Urinary bladder (tissue), 3 donors: ENCODE measurements at regions not wholly inside any gene's neighbourhood (a gene's known extent, or its start where the extent isn't known, plus 50 kb on each side); places are given as distances from the start of the nearest gene placed in this dataset.

Source experiments
- DNase-seq: peaks from one replicate; pipeline ENCODE4 v3.0.0-alpha.2; 2015; ENCODE audit errors: extremely low spot score
- H3K27ac ChIP-seq: one replicate; pipeline ENCODE4 v1.5.1; 2013; ENCODE audit warnings: low read depth, mild to moderate bottlenecking, moderate library complexity
- H3K36me3 ChIP-seq: one replicate; pipeline ENCODE4 v1.6.1; 2013; ENCODE audit warnings: mild to moderate bottlenecking, moderate library complexity; ENCODE audit not compliant: insufficient read depth
- H3K4me1 ChIP-seq: one replicate; pipeline ENCODE4 v1.6.1; 2013; ENCODE audit warnings: mild to moderate bottlenecking, moderate library complexity; ENCODE audit not compliant: insufficient read depth
- H3K4me3 ChIP-seq: one replicate; pipeline ENCODE4 v1.5.1; 2013; ENCODE audit warnings: low read depth, low read length
- WGBS: extraction: QIAGEN DNeasy Blood & Tissue Kit; methylation state at CpG from one replicate; pipeline ENCODE4 v1.1.7; 2013; 5-methylcytosine and 5-hydroxymethylcytosine counted together
- donor health status: healthy with polysubstance abuse.
- donor health status: healthy.

DNA sequence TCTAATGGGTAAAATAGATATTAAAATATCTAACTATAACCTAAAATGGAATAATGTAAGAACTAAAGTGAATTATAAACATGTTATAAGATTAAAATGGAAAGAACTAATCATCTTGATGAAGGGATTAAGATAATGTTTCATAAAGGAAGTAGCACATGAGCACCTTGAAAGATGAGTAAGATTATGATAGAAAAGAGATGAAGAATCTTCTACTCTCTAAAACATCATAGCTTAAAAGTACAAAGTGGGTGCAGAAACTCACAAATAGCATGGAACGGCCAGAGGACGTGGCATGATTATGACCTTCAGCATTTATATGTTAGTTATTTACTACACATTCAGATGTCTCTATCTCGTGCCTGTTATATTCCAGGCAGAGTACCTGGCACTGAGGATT is 76.2 kb upstream of the COL5A2 start:
- WGBS = 95% methylated on average over 3 of the region's 3 CpGs
- H3K36me3 ChIP-seq = no peaks in the 10 kb centered on the region
- H3K4me1 ChIP-seq = no peaks in the 10 kb centered on the region
- H3K4me3 ChIP-seq = no peak overlapping the region
- no peak for DNase-seq
- no peak overlapping the region for H3K27ac ChIP-seq

GRCh38 chr2:189258616-189259365 is 79.2 kb upstream of the COL5A2 start:
- Histone ChIP-seq H3K4me1 (no peaks in the 10 kb centered on the region), H3K4me3 (no peak overlapping the region), H3K36me3 (no peaks in the 10 kb centered on the region), H3K27ac (no peak overlapping the region)
- no peak for DNase-seq
- 87% methylated on average over 6 of the region's 6 CpGs for WGBS

DNA sequence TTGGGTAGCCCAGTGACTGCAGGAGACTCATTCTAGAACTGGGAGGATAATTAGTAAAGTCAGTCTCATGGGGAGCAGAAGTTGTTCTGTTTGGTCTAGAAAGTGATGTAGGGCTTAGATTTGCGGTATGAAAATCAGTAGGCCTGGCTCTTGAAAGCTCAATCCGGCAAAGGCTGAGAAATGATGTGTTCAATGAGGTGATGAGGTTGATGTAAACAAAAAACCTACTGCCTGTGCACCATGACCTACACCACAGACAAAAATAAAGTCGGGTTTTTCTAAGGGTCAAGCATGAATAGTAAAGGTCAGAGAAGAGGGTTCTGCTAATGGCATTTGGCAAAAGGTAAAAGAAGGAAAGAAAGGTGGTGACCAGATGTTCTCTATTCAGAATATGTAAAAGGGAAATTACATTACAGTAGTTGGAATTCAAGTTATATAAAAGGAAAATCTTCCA is 80.8 kb upstream of the COL5A2 start:
- Histone ChIP-seq H3K4me1 (no peaks in the 10 kb centered on the region), H3K36me3 (no peaks in the 10 kb centered on the region), H3K27ac (no peak overlapping the region), H3K4me3 (no peak overlapping the region)
- WGBS = 75% methylated on average over 3 of the region's 3 CpGs
- no peak for DNase-seq

GRCh38 chr2:189261431-189261841 is 81.9 kb upstream of the COL5A2 start:
- no peak for DNase-seq
- no peak overlapping the region for H3K4me3 ChIP-seq
- H3K27ac ChIP-seq = no peak overlapping the region
- H3K36me3 ChIP-seq = no peaks in the 10 kb centered on the region
- WGBS = 29% methylated on average over 2 of the region's 2 CpGs
- H3K4me1 ChIP-seq = no peaks in the 10 kb centered on the region

GRCh38 chr2:189261916-189262315 is 82.4 kb upstream of the COL5A2 start:
- no peaks in the 10 kb centered on the region for H3K4me1 ChIP-seq
- no peak overlapping the region for H3K27ac ChIP-seq
- DNase-seq = no peak
- no peaks in the 10 kb centered on the region for H3K36me3 ChIP-seq
- H3K4me3 ChIP-seq = no peak overlapping the region
- WGBS = 95% methylated on average over 1 of the region's 1 CpG

- WGBS = 93% methylated on average over 3 of the region's 3 CpGs
Observed at GRCh38 chr2:189265696-189266320, 86.2 kb upstream of the COL5A2 start.

GRCh38 chr2:189267491-189267890 is 87.9 kb upstream of the COL5A2 start:
- Histone ChIP-seq H3K4me3 (no peak overlapping the region), H3K4me1 (no peaks in the 10 kb centered on the region), H3K36me3 (no peaks in the 10 kb centered on the region), H3K27ac (no peak overlapping the region)
- WGBS = 49% methylated on average over 2 of the region's 2 CpGs
- DNase-seq = no peak

More at GRCh38 chr2:189265696-189266320, 86.2 kb upstream of the COL5A2 start:
- no peak overlapping the region for H3K4me3 ChIP-seq
- H3K4me1 ChIP-seq = no peaks in the 10 kb centered on the region
- no peaks in the 10 kb centered on the region for H3K36me3 ChIP-seq
- no peak overlapping the region for H3K27ac ChIP-seq
- DNase-seq = no peak

- no peaks in the 10 kb centered on the region for H3K4me1 ChIP-seq
- H3K4me3 ChIP-seq = no peak overlapping the region
- H3K27ac ChIP-seq = no peak overlapping the region
- DNase-seq = no peak
- H3K36me3 ChIP-seq = no peaks in the 10 kb centered on the region
Observed at GRCh38 chr2:189267925-189268579, 88.5 kb upstream of the COL5A2 start.

DNA sequence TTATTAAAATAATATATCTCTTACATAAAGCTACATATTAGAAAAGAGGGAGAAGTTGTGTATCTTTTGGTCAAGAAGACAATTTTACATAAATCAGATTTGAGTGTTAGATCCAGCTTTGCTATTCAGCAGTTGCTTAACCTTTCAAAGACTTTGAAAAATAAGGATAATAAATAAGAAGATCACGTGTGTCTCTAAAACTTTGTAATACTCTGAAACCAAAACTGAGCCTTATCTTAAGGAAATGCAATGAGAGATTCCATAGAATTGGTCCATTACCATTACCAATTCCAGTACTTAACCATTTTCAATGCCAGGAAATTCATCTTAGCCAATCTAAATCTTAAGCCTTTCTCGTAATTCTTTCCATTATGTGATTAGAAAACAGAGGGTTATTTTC is 89.2 kb upstream of the COL5A2 start:
- H3K4me3 ChIP-seq = no peak overlapping the region
- no peaks in the 10 kb centered on the region for H3K4me1 ChIP-seq
- H3K27ac ChIP-seq = no peak overlapping the region
- no peak for DNase-seq
- H3K36me3 ChIP-seq = no peaks in the 10 kb centered on the region
- 79% methylated on average over 2 of the region's 2 CpGs for WGBS

GRCh38 chr2:189273734-189274133 is 94.2 kb upstream of the COL5A2 start:
- no peaks in the 10 kb centered on the region for H3K4me1 ChIP-seq
- 69% methylated on average over 2 of the region's 2 CpGs for WGBS
- DNase-seq = no peak
- no peak overlapping the region for H3K27ac ChIP-seq
- H3K36me3 ChIP-seq = no peaks in the 10 kb centered on the region
- H3K4me3 ChIP-seq = no peak overlapping the region

DNA sequence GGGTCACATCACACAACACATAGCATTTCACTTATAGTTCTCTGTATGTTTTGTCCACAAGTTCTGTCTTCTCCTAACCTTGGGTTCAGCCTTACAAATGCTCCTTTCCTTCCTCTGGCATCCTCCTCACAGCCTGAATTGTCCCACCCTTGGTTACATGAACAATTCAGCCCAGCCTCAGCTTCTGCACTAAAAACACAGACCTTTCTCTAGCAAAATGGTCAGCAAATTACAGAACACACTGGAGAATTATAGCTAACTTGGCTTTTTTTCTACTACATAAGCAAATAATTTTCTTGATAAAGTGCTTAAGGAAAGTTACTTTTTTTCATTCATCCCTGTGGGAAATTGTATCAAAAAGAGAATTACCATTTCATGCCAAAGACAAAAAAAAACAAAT is 94.8 kb upstream of the COL5A2 start:
- H3K36me3 ChIP-seq = no peaks in the 10 kb centered on the region
- no peak for DNase-seq

GRCh38 chr2:189276277-189276676 is 96.7 kb upstream of the COL5A2 start:
- H3K4me1 ChIP-seq = no peaks in the 10 kb centered on the region
- no peak for DNase-seq
- no peak overlapping the region for H3K27ac ChIP-seq
- 69% methylated on average over 2 of the region's 2 CpGs for WGBS
- H3K36me3 ChIP-seq = no peaks in the 10 kb centered on the region
- no peak overlapping the region for H3K4me3 ChIP-seq

More for the DNA sequence above, 94.8 kb upstream of the COL5A2 start:
- no peak overlapping the region for H3K4me3 ChIP-seq
- no peaks in the 10 kb centered on the region for H3K4me1 ChIP-seq
- H3K27ac ChIP-seq = no peak overlapping the region

DNA sequence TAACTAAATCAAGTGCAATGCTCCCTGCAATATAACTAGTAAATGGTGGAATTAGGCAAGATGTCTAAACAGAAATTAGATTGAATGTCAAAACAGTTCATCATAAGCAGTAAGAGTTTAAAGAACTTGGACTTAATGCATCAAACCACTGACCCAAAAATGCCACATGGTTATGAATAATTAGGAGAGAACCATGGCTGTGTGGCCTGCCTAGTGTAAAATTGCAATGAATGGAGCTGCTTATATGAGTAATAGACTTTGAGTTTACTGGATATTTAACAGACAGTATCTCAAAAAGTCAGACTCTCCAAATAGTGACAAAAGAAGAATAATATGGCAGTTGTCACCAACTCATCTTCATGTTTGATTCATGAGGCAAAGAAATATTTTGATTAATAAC is 101.6 kb upstream of the COL5A2 start:
- Histone ChIP-seq H3K4me1 (no peaks in the 10 kb centered on the region), H3K4me3 (no peak overlapping the region), H3K27ac (no peak overlapping the region), H3K36me3 (no peaks in the 10 kb centered on the region)
- no peak for DNase-seq

DNA sequence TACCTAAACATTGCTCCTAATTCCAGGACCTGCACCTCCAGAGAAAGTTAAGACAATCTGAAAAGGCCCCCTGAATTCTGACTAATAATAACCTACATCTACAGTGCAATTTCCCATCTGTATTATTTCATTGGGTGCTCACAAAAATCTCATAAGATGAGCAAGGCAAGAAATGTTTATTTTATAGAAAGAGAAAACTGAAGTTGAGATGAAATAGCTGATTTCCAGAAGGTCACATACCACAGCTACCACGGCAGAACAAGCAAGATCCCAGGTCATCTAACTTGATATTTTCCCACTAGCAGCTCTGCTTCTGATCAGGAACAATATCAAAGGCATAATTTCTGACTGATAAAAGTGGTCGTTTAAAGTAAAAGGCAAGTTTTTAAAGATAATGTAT is 105.8 kb upstream of the COL5A2 start:
- 31% methylated on average over 2 of the region's 2 CpGs for WGBS
- no peak for DNase-seq
- no peak overlapping the region for H3K4me3 ChIP-seq
- no peak overlapping the region for H3K27ac ChIP-seq
- no peaks in the 10 kb centered on the region for H3K36me3 ChIP-seq
- H3K4me1 ChIP-seq = no peaks in the 10 kb centered on the region
